ENCODE measurements at regions not wholly inside any gene's neighbourhood (a gene's known extent, or its start where the extent isn't known, plus 50 kb on each side); places are given as distances from the start of the nearest gene placed in this dataset.

GRCh38 chr22:48568736-48569330, 1258.8 kb downstream of the BRD1 start:
- TF ChIP-seq CTCF (conservative IDR thresholded peaks at IDR 0.05; ENCODE audit: low read length) (no peak), EZH2phosphoT487 (IDR thresholded peaks at IDR 0.05; ENCODE audit: borderline replicate concordance) (no peak)
